ENCODE measurements at regions not wholly inside any gene's neighbourhood (a gene's known extent, or its start where the extent isn't known, plus 50 kb on each side); places are given as distances from the start of the nearest gene placed in this dataset.

DNA sequence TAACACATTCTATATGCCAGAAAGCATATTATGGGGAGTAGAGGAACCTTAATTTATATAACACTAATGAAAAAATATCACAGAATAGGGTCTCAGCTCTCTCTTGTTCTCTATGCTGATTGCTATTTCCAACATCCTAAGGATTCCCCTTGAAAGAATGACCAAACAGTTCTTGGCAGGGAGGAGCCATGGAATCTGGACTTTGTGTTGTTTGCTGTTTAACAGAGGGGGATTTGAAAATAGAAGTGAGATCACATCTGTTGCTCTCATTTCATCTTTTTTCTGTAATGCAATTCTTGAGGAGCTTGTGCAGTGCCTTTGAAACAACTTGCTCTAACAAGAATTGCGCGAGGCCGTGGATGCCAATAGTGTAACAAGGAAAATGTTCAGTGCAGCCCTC, 755.3 kb downstream of the TLE1 start:
- DNase-seq (ENCODE audit: low read depth) = no peak
- TF ChIP-seq, protein P1, sequence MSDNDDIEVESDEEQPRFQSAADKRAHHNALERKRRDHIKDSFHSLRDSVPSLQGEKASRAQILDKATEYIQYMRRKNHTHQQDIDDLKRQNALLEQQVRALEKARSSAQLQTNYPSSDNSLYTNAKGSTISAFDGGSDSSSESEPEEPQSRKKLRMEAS (IDR thresholded peaks at IDR 0.05; ENCODE audit: low read depth, low read length) = no peak
- TF ChIP-seq, protein P2, sequence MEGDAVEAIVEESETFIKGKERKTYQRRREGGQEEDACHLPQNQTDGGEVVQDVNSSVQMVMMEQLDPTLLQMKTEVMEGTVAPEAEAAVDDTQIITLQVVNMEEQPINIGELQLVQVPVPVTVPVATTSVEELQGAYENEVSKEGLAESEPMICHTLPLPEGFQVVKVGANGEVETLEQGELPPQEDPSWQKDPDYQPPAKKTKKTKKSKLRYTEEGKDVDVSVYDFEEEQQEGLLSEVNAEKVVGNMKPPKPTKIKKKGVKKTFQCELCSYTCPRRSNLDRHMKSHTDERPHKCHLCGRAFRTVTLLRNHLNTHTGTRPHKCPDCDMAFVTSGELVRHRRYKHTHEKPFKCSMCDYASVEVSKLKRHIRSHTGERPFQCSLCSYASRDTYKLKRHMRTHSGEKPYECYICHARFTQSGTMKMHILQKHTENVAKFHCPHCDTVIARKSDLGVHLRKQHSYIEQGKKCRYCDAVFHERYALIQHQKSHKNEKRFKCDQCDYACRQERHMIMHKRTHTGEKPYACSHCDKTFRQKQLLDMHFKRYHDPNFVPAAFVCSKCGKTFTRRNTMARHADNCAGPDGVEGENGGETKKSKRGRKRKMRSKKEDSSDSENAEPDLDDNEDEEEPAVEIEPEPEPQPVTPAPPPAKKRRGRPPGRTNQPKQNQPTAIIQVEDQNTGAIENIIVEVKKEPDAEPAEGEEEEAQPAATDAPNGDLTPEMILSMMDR (IDR thresholded peaks at IDR 0.05; ENCODE audit: low read depth, low read length) = no peak
- TF ChIP-seq POLR2A (IDR thresholded peaks at IDR 0.05; ENCODE audit: extremely low read depth, insufficient read length) = no peak
- no peak overlapping the region for H3K4me3 ChIP-seq (ENCODE audit: low read depth, low read length)

DNA sequence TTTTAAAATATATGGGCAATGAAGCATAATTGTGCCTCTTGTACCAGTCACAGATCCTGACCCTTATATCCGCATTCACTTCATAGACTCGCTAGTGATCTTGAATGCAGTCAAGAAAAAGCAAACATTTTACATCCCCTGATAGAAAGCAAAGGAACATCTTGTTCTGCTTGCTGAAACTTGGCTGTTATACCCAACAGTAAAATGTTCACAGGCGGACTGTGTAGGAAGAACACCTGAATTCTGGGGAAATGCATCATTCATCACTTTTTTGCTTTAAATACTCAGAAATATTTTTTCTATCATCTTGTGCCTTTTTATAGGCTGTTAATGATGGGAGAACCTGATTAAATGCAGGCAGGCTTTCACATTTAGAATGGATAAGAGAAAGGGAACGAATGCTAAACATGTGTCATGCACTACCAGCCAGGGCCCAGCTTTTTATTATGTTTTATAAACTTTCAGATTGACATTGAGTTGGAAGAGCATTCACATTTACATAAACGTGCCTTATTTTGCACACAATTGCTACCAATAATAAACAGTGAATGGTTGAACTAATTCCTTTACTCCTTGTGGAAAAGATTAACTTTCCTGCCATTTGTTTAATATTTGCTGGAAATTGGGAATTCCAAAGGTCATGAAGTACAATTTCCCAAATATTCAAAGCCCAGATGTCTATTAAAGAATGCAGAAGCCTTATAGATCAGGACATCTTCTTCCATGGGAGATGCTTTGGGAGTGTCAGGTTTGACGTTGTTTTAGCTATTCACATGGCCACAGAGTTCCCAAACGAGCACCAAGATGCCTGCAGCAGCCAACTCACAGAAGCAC, 756.2 kb downstream of the TLE1 start:
- TF ChIP-seq, protein P2 (IDR thresholded peaks at IDR 0.05; ENCODE audit: low read depth, low read length) = no peak
- TF ChIP-seq, protein P1 (IDR thresholded peaks at IDR 0.05; ENCODE audit: low read depth, low read length) = no peak
- no peak for TF ChIP-seq POLR2A (IDR thresholded peaks at IDR 0.05; ENCODE audit: extremely low read depth, insufficient read length)
- TF ChIP-seq MYC (IDR thresholded peaks at IDR 0.05; ENCODE audit: low read depth, low read length) = no peak
- H3K4me3 ChIP-seq (ENCODE audit: low read depth, low read length) = no peak overlapping the region
- DNase-seq (ENCODE audit: low read depth) = no peak

DNA sequence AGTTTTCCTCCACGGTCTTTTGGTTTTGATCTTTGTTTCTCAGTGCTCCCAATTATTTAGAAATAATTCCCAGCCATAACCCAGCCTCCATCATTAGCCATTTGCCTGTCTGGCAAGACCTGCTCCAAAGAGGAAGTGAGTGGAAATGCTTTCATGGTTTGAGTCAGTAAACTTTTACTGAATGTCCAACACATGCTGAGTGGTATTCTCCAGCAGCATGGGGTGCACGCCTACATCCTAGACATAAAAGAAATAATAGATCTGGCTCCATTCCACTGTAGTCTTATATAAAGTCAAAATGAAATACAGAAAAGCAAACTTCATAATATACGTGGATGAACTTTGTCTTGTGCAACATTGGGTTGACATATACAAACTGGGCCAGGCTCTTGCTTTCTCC, 757.2 kb downstream of the TLE1 start:
- no peak for DNase-seq (ENCODE audit: low read depth)
- TF ChIP-seq POLR2A (IDR thresholded peaks at IDR 0.05; ENCODE audit: extremely low read depth, insufficient read length) (no peak), MYC (IDR thresholded peaks at IDR 0.05; ENCODE audit: low read depth, low read length) (no peak)
- TF ChIP-seq, protein P2 (IDR thresholded peaks at IDR 0.05; ENCODE audit: low read depth, low read length) = no peak
- TF ChIP-seq, protein P1 (IDR thresholded peaks at IDR 0.05; ENCODE audit: low read depth, low read length) = no peak
- H3K4me3 ChIP-seq (ENCODE audit: low read depth, low read length) = no peak overlapping the region

DNA sequence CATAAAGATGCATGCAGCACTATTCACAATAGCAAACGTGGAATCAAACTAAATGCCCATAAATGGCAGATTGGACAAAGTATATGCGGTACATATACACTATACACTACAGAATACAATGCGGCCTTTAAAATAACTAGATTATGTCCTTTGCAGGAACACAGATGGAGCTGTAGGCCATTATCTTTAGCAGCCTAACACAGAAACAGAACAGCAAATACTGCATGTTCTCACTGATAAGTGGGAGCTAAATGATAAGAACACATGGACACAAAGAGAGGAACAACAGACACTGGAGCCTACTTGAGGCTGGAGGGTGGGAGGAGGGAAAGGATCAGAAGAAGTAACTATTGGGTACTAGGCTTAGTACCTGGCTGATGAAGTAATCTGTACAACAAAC, 758.2 kb downstream of the TLE1 start:
- no peak for DNase-seq (ENCODE audit: low read depth)
- no peak overlapping the region for H3K4me3 ChIP-seq (ENCODE audit: low read depth, low read length)
- TF ChIP-seq, protein P2 (IDR thresholded peaks at IDR 0.05; ENCODE audit: low read depth, low read length) = no peak
- TF ChIP-seq POLR2A (IDR thresholded peaks at IDR 0.05; ENCODE audit: extremely low read depth, insufficient read length) = no peak
- no peak for TF ChIP-seq MYC (IDR thresholded peaks at IDR 0.05; ENCODE audit: low read depth, low read length)
- TF ChIP-seq, protein P1 (IDR thresholded peaks at IDR 0.05; ENCODE audit: low read depth, low read length) = no peak

DNA sequence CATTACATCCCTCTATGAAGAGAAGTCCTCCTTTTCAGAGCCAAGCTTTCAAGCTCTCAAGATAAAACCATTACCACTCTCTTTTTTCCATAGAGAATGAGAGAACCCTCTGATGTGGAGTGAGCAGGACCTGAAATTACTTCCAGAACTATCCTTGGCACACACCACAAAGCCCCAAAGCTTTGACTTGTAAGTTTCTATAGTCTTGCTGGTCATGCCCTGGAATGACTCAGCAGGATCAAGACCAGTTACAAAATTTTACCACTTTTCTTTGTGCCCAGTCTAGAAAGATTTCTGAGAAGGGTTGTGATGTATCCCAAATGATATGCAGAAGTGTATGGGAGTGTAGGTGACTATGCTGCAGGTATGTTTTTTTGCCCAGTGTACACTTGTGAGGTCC, 760.6 kb downstream of the TLE1 start:
- DNase-seq (ENCODE audit: low read depth) = no peak
- H3K4me3 ChIP-seq (ENCODE audit: low read depth, low read length) = no peak overlapping the region
- TF ChIP-seq, protein P1 (IDR thresholded peaks at IDR 0.05; ENCODE audit: low read depth, low read length) = no peak
- TF ChIP-seq POLR2A (IDR thresholded peaks at IDR 0.05; ENCODE audit: extremely low read depth, insufficient read length) = no peak
- TF ChIP-seq, protein P2 (IDR thresholded peaks at IDR 0.05; ENCODE audit: low read depth, low read length) = no peak
- no peak for TF ChIP-seq MYC (IDR thresholded peaks at IDR 0.05; ENCODE audit: low read depth, low read length)
